NCI-H1105 treated with DMSO at 0.1 percent for 48 hours (cell line): ENCODE measurements at regions not wholly inside any gene's neighbourhood (a gene's known extent, or its start where the extent isn't known, plus 50 kb on each side); places are given as distances from the start of the nearest gene placed in this dataset.

Experiments used
- DNase-seq: peaks from one replicate; lab custom pipeline; 2025; lab: John Stamatoyannopoulos, UW

GRCh38 chr6:48818052-48818412 lies 645.0 kb downstream of the MMUT start:
- no peak for DNase-seq

GRCh38 chr6:48817333-48818051 lies 645.6 kb downstream of the MMUT start:
- DNase-seq: no peak

GRCh38 chr6:48814957-48815356 lies 648.1 kb downstream of the MMUT start:
- DNase-seq: no peak

- no peak for DNase-seq
Measured at GRCh38 chr6:48813836-48814235, 649.2 kb downstream of the MMUT start.

GRCh38 chr6:48809700-48810099 lies 653.4 kb downstream of the MMUT start:
- DNase-seq: no peak

- DNase-seq: no peak
Measured at GRCh38 chr6:48809245-48809644, 653.8 kb downstream of the MMUT start.

GRCh38 chr6:48798296-48798695 lies 664.8 kb downstream of the MMUT start:
- no peak for DNase-seq

- no peak for DNase-seq
Measured at GRCh38 chr6:48782225-48782624, 671.2 kb upstream of the PTCHD4 start.

GRCh38 chr6:48777411-48777810 lies 666.4 kb upstream of the PTCHD4 start:
- no peak for DNase-seq

- no peak for DNase-seq
Measured at GRCh38 chr6:48775157-48775556, 664.2 kb upstream of the PTCHD4 start.

GRCh38 chr6:48774276-48774675 lies 663.3 kb upstream of the PTCHD4 start:
- no peak for DNase-seq

GRCh38 chr6:48766349-48766748 lies 655.4 kb upstream of the PTCHD4 start:
- DNase-seq: no peak

GRCh38 chr6:48765352-48765961 lies 654.5 kb upstream of the PTCHD4 start:
- peak; percentile 81 for DNase-seq

GRCh38 chr6:48764286-48765044 lies 653.5 kb upstream of the PTCHD4 start:
- DNase-seq: peak; percentile 8

- no peak for DNase-seq
Measured at GRCh38 chr6:48757661-48758060, 646.7 kb upstream of the PTCHD4 start.

- DNase-seq: no peak
Measured at GRCh38 chr6:48755315-48755714, 644.3 kb upstream of the PTCHD4 start.

GRCh38 chr6:48754641-48755040 lies 643.6 kb upstream of the PTCHD4 start:
- no peak for DNase-seq

- no peak for DNase-seq
Measured at GRCh38 chr6:48750861-48751260, 639.9 kb upstream of the PTCHD4 start.

GRCh38 chr6:48747471-48747870 lies 636.5 kb upstream of the PTCHD4 start:
- DNase-seq: no peak

- DNase-seq: no peak
Measured at GRCh38 chr6:48747040-48747439, 636.0 kb upstream of the PTCHD4 start.

GRCh38 chr6:48744948-48745347 lies 634.0 kb upstream of the PTCHD4 start:
- no peak for DNase-seq

- DNase-seq: no peak
Measured at GRCh38 chr6:48743738-48744137, 632.7 kb upstream of the PTCHD4 start.

GRCh38 chr6:48736501-48737206 lies 625.7 kb upstream of the PTCHD4 start:
- DNase-seq: no peak
